MM.1S (cell line): ENCODE measurements at regions not wholly inside any gene's neighbourhood (a gene's known extent, or its start where the extent isn't known, plus 50 kb on each side); places are given as distances from the start of the nearest gene placed in this dataset.

Experiments
- DNase-seq: peaks from one replicate; pipeline ENCODE4 v3.0.0-alpha.2; 2015
- H2AFZ ChIP-seq: fragments of 300-600 bp; sonication (generic); 2 replicates; pipeline ENCODE4 v1.6.0; 2016; ENCODE audit warnings: antibody characterized with exemption, low read length
- H3F3A ChIP-seq: fragments of 300-600 bp; sonication (generic); 2 replicates; pipeline ENCODE4 v1.6.1; 2016; ENCODE audit warnings: mild to moderate bottlenecking, antibody characterized with exemption, low read length, moderate library complexity, mixed read lengths; ENCODE audit not compliant: insufficient read depth
- H3K27ac ChIP-seq: fragments of 300-600 bp; sonication (generic); 2 replicates; pipeline ENCODE4 v1.5.1; 2016; ENCODE audit warnings: mild to moderate bottlenecking, low read length
- H3K27me3 ChIP-seq: fragments of 300-600 bp; sonication (generic); replicated peaks from 2 replicates; pipeline ENCODE4 v1.6.0; 2016; ENCODE audit warnings: low read length; ENCODE audit not compliant: insufficient read depth
- H3K36me3 ChIP-seq: fragments of 300-600 bp; sonication (generic); replicated peaks from 2 replicates; pipeline ENCODE4 v1.6.1; 2016; ENCODE audit warnings: mild to moderate bottlenecking, low read length, mixed read lengths; ENCODE audit not compliant: insufficient read depth
- H3K4me1 ChIP-seq: fragments of 300-600 bp; sonication (generic); 2 replicates; pipeline ENCODE4 v1.6.1; 2016; ENCODE audit warnings: low read length, mixed read lengths
- H3K4me2 ChIP-seq: fragments of 300-600 bp; sonication (generic); 2 replicates; pipeline ENCODE4 v1.6.0; 2016; ENCODE audit warnings: low read depth, low read length
- H3K4me3 ChIP-seq: fragments of 300-600 bp; sonication (generic); 2 replicates; pipeline ENCODE4 v1.5.1; 2016; ENCODE audit warnings: low read length, mixed read lengths
- H3K79me2 ChIP-seq: fragments of 300-600 bp; sonication (generic); 2 replicates; pipeline ENCODE4 v1.6.1; 2016; ENCODE audit warnings: mixed run types, low read length, mixed read lengths
- H3K9ac ChIP-seq: fragments of 300-600 bp; sonication (generic); 2 replicates; pipeline ENCODE4 v1.6.1; 2016; ENCODE audit warnings: low read length, mixed read lengths
- H3K9me2 ChIP-seq: fragments of 300-600 bp; sonication (generic); replicated peaks from 2 replicates; pipeline ENCODE4 v1.6.1; 2016; ENCODE audit warnings: mild to moderate bottlenecking, low read length, mixed read lengths; ENCODE audit not compliant: insufficient read depth
- H3K9me3 ChIP-seq: fragments of 300-600 bp; sonication (generic); replicated peaks from 2 replicates; pipeline ENCODE4 v1.6.1; 2016; ENCODE audit warnings: mild to moderate bottlenecking, low read length, mixed read lengths; ENCODE audit not compliant: insufficient read depth
- H4K20me1 ChIP-seq: fragments of 300-600 bp; sonication (generic); 2 replicates; pipeline ENCODE4 v1.6.1; 2016; ENCODE audit warnings: mild to moderate bottlenecking, low read length, moderate library complexity, mixed read lengths; ENCODE audit not compliant: insufficient read depth
- CTCF ChIP-seq: fragments of 300-600 bp; sonication (generic); IDR thresholded peaks from 2 replicates; pipeline ENCODE4 v1.5.1; 2016; ENCODE audit warnings: antibody characterized with exemption, low read length, mixed read lengths
- EZH2 ChIP-seq: fragments of 300-600 bp; sonication (generic); optimal IDR thresholded peaks from 2 replicates; pipeline ENCODE3; 2017; ENCODE audit warnings: low read depth, mild to moderate bottlenecking, antibody characterized with exemption, low read length, mixed read lengths
- EZH2phosphoT487 ChIP-seq: fragments of 300-600 bp; sonication (generic); IDR thresholded peaks from 2 replicates; pipeline ENCODE4 v1.6.1; 2018; ENCODE audit warnings: antibody characterized with exemption, low read length

GRCh38 chr18:41145516-41145915, 809.5 kb upstream of the PIK3C3 start:
- no peaks in the 10 kb centered on the region for H3K9me3 ChIP-seq
- TF ChIP-seq EZH2phosphoT487 = no peak
- no peak for TF ChIP-seq CTCF
- no peak for TF ChIP-seq EZH2
- no peaks in the 10 kb centered on the region for H3K4me1 ChIP-seq
- no peak overlapping the region for H2AFZ ChIP-seq
- H3K4me2 ChIP-seq = no peak overlapping the region
- no peaks in the 10 kb centered on the region for H3F3A ChIP-seq
- no peak for DNase-seq
- no peaks in the 10 kb centered on the region for H3K36me3 ChIP-seq
- no peak overlapping the region for H3K9ac ChIP-seq
- no peaks in the 10 kb centered on the region for H3K9me2 ChIP-seq
- no peak overlapping the region for H3K4me3 ChIP-seq
- no peaks in the 10 kb centered on the region for H3K27me3 ChIP-seq
- no peaks in the 10 kb centered on the region for H3K79me2 ChIP-seq
- H3K27ac ChIP-seq = no peak overlapping the region
- no peaks in the 10 kb centered on the region for H4K20me1 ChIP-seq

- no peak overlapping the region for H3K27ac ChIP-seq
- H3K4me3 ChIP-seq = no peak overlapping the region
Observed at GRCh38 chr18:41144441-41144840, 810.6 kb upstream of the PIK3C3 start.

GRCh38 chr18:41140506-41140905, 814.5 kb upstream of the PIK3C3 start:
- H4K20me1 ChIP-seq = no peaks in the 10 kb centered on the region
- no peaks in the 10 kb centered on the region for H3K4me1 ChIP-seq
- H3F3A ChIP-seq = no peaks in the 10 kb centered on the region
- H2AFZ ChIP-seq = no peak overlapping the region
- no peaks in the 10 kb centered on the region for H3K79me2 ChIP-seq
- TF ChIP-seq CTCF = no peak
- no peak for TF ChIP-seq EZH2phosphoT487
- no peak for TF ChIP-seq EZH2
- no peaks in the 10 kb centered on the region for H3K9me2 ChIP-seq
- no peak overlapping the region for H3K4me3 ChIP-seq
- no peaks in the 10 kb centered on the region for H3K9me3 ChIP-seq
- no peak overlapping the region for H3K27ac ChIP-seq
- H3K36me3 ChIP-seq = no peaks in the 10 kb centered on the region
- no peak for DNase-seq
- H3K27me3 ChIP-seq = no peaks in the 10 kb centered on the region
- H3K9ac ChIP-seq = no peak overlapping the region
- H3K4me2 ChIP-seq = no peak overlapping the region

More at GRCh38 chr18:41144441-41144840, 810.6 kb upstream of the PIK3C3 start:
- H3K27me3 ChIP-seq = no peaks in the 10 kb centered on the region
- no peaks in the 10 kb centered on the region for H3F3A ChIP-seq
- no peaks in the 10 kb centered on the region for H4K20me1 ChIP-seq
- H3K4me1 ChIP-seq = no peaks in the 10 kb centered on the region
- TF ChIP-seq CTCF (no peak), EZH2phosphoT487 (no peak), EZH2 (no peak)
- H3K9ac ChIP-seq = no peak overlapping the region
- no peak overlapping the region for H2AFZ ChIP-seq
- no peaks in the 10 kb centered on the region for H3K36me3 ChIP-seq
- DNase-seq = no peak
- no peaks in the 10 kb centered on the region for H3K79me2 ChIP-seq
- no peaks in the 10 kb centered on the region for H3K9me3 ChIP-seq
- no peak overlapping the region for H3K4me2 ChIP-seq
- H3K9me2 ChIP-seq = no peaks in the 10 kb centered on the region
